BJ (cell line): ENCODE measurements at regions not wholly inside any gene's neighbourhood (a gene's known extent, or its start where the extent isn't known, plus 50 kb on each side); places are given as distances from the start of the nearest gene placed in this dataset.

Source experiments
- CTCF ChIA-PET: fragments of 350-600 bp; formaldehyde crosslinking; extraction: SDS; loops from one replicate; lab custom pipeline; 2021; ENCODE audit warnings: antibody characterized with exemption, inconsistent platforms; lab: Yijun Ruan, JAX
- POLR2A ChIA-PET: fragments of 300-600 bp; sonication (Branson Sonifier 250); formaldehyde crosslinking; extraction: SDS; loops from one replicate; lab custom pipeline; 2021; ENCODE audit warnings: antibody characterized with exemption; lab: Charles Lee
- DNase-seq: peaks from one replicate; pipeline ENCODE4 v3.0.0-alpha.2; 2011; ENCODE audit warnings: low read depth
- H3K27me3 ChIP-seq: 2 replicates; pipeline ENCODE4 v1.6.0; 2011; ENCODE audit warnings: low read length; ENCODE audit not compliant: control insufficient read depth, insufficient read depth
- H3K36me3 ChIP-seq: 2 replicates; pipeline ENCODE4 v1.5.1; 2011; ENCODE audit warnings: low read length; ENCODE audit not compliant: control insufficient read depth, insufficient read depth
- H3K4me3 ChIP-seq: 2 replicates; pipeline ENCODE4 v1.5.1; 2011; ENCODE audit warnings: low read depth, mild to moderate bottlenecking, control low read depth, low read length
- TF ChIP-seq, protein P1 (sequence below): IDR thresholded peaks from 2 replicates; pipeline ENCODE4 v1.5.1; 2011; ENCODE audit warnings: low read depth, mild to moderate bottlenecking, control low read depth, inconsistent platforms, low read length, moderate library complexity; ENCODE audit not compliant: insufficient read depth

DNA sequence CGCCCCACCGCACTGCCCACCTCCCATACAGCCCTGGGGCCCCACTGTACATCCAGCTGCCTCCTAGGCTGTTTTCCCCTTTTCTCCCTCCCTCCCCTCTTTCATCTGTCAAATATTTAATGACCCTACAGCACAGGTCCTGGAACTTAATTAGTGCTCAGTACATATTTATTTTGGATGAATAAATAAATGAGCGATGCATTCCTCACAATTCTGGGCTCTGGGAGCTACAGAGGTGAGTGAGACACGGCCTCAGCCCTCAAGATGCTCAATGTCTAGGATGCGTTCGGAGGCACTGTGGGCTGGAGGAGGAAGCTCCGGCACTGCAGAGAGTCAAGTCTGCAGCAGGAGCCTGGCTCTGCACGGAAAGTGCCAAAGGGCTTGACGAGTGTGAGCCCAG lies 175.0 kb downstream of the FAM43A start:
- peaks cover 16% of the 10 kb centered on the region for H3K27me3 ChIP-seq
- H3K36me3 ChIP-seq: no peaks in the 10 kb centered on the region
- ChIA-PET POLR2A (no interaction called here), CTCF (interaction anchor here (1.5 kb wide), 2 partner anchors 9 to 11 kb away, joined by 3 read pairs; no protein-coding TSS in a partner anchor)
- TF ChIP-seq, protein P1, sequence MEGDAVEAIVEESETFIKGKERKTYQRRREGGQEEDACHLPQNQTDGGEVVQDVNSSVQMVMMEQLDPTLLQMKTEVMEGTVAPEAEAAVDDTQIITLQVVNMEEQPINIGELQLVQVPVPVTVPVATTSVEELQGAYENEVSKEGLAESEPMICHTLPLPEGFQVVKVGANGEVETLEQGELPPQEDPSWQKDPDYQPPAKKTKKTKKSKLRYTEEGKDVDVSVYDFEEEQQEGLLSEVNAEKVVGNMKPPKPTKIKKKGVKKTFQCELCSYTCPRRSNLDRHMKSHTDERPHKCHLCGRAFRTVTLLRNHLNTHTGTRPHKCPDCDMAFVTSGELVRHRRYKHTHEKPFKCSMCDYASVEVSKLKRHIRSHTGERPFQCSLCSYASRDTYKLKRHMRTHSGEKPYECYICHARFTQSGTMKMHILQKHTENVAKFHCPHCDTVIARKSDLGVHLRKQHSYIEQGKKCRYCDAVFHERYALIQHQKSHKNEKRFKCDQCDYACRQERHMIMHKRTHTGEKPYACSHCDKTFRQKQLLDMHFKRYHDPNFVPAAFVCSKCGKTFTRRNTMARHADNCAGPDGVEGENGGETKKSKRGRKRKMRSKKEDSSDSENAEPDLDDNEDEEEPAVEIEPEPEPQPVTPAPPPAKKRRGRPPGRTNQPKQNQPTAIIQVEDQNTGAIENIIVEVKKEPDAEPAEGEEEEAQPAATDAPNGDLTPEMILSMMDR: no peak
- DNase-seq: no peak
- no peak overlapping the region for H3K4me3 ChIP-seq

DNA sequence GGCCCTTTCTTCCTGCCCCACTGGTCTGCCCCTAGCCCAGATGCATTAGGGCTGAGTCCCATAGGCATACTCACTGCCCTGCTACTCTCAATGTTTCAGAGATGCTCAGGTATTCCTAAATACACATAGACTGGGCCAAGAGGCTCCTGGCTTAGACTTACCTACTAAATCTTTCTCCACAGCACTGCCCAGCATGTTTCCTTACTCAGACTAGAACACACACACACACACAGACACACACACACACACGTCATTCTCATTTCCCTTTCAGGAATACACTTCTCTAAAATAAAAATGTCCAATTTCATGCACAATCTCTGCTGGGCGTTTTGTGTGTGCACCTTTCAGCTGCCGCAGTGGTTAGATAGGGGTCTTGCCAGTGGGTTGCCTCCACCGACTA lies 175.7 kb downstream of the FAM43A start:
- H3K27me3 ChIP-seq: peaks cover 17% of the 10 kb centered on the region
- no peak for DNase-seq
- no peaks in the 10 kb centered on the region for H3K36me3 ChIP-seq
- POLR2A ChIA-PET: no interaction called here
- CTCF ChIA-PET: no interaction called here
- TF ChIP-seq, protein P1: no peak
- H3K4me3 ChIP-seq: no peak overlapping the region

DNA sequence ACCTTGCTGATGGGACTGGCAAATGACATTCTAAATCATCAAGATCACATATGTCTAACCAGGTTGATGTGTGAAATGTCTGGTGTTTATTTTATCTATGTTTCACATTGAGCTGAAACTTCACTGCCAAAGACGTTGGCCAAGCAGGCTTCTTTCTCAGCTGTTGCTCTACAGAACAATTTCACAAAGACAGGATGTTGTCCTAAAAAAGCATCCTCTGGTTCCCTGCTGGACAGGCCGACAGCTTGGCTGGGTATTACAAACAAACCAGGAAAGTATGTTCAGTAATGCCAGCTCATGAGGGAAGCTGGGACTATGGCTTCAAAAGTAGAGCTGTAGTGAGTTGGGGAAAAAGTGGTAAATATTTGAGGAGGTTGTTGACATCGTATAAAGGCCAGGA lies 179.4 kb downstream of the FAM43A start:
- POLR2A ChIA-PET: no interaction called here
- DNase-seq: no peak
- H3K4me3 ChIP-seq: no peak overlapping the region
- H3K27me3 ChIP-seq: peaks cover 25% of the 10 kb centered on the region
- CTCF ChIA-PET: no interaction called here
- no peaks in the 10 kb centered on the region for H3K36me3 ChIP-seq
- TF ChIP-seq, protein P1: no peak

DNA sequence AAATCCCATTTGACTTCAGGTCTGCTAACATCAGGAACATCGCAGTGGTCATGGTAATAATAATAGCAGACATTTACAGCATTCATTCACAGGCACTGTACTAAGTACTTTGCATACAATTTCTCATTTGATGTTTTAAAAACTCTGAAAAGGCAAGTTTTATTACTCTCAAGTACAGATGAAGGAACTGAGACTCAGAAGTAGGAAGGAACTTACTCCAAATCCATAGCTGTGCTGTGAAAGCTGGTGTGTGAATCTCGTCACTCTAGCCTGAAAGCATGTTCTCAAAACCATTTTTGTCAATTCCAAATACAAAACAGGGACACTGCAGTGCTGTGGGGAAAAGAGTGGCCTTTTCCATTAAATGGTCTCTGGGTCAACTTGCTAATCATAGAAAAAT lies 179.9 kb downstream of the FAM43A start:
- Histone ChIP-seq H3K27me3 (peaks cover 25% of the 10 kb centered on the region), H3K36me3 (no peaks in the 10 kb centered on the region), H3K4me3 (no peak overlapping the region)
- POLR2A ChIA-PET: no interaction called here
- DNase-seq: no peak
- CTCF ChIA-PET: no interaction called here
- TF ChIP-seq, protein P1: no peak

DNA sequence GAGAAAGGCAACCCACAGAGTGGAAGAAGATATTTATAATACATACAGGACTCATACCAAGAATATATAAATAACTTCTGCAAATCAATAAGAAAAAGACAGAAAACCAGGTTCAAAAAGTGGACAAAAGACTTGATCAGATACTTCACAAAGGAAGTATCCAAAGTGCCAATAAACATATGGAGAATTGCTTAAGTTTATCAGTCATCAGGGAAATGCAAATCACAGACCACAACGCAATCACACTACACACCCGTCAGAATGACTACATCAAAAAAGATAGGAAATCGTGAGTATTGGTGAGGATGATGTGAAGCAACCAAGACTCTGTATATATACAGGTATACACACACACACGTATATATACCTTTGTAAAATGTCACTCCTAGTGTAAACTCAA lies 180.6 kb downstream of the FAM43A start:
- Histone ChIP-seq H3K27me3 (peaks cover 25% of the 10 kb centered on the region), H3K4me3 (no peak overlapping the region), H3K36me3 (no peaks in the 10 kb centered on the region)
- POLR2A ChIA-PET: no interaction called here
- no peak for DNase-seq
- TF ChIP-seq, protein P1: no peak
- CTCF ChIA-PET: no interaction called here
